Sigmoid colon (tissue), 4 donors: ENCODE measurements at regions not wholly inside any gene's neighbourhood (a gene's known extent, or its start where the extent isn't known, plus 50 kb on each side); places are given as distances from the start of the nearest gene placed in this dataset.

Experiments
- EP300 ChIP-seq, 4 donors: sonication (generic); formaldehyde crosslinking; IDR thresholded peaks; one replicate each; pipeline ENCODE4 v1.6.1; 2017; ENCODE audit warnings: antibody characterized with exemption in 4 of 4
- POLR2A ChIP-seq, 2 donors: fragments of 450-650 bp; IDR thresholded peaks; one replicate each; pipeline ENCODE4 v1.6.1; 2016; ENCODE audit warnings: antibody characterized with exemption in 2 of 2, mild to moderate bottlenecking in 2 of 2, moderate library complexity in 2 of 2
- TF ChIP-seq, protein P1 (sequence below), 4 experiments: fragments of 450-650 bp in 3 of 4; fragments of 200-600 bp in 1 of 4; IDR thresholded peaks; one replicate each; pipeline ENCODE4 v1.5.1; 2016 to 2019; ENCODE audit warnings: antibody characterized with exemption in 4 of 4, mild to moderate bottlenecking in 3 of 4, moderate library complexity in 2 of 4

DNA sequence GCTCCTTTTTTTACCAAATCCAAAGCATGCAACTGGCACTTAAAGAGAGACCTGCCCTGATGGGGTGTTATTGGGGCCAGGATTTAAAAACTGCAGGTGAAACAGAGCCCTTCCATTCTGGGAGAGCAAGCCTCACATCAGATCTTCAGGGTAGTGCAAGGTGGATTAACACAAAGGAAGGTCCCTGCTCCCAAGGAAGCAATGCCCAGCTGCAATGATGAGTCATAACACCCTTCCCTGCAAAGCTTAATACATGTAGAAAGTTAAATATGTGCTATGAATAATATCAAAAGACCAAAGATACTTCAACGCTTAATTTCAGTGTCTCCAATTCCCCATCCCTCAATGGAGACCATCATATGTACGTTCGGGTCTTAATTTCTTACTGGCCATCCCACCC lies 508.0 kb downstream of the OMA1 start:
- TF ChIP-seq, protein P1, sequence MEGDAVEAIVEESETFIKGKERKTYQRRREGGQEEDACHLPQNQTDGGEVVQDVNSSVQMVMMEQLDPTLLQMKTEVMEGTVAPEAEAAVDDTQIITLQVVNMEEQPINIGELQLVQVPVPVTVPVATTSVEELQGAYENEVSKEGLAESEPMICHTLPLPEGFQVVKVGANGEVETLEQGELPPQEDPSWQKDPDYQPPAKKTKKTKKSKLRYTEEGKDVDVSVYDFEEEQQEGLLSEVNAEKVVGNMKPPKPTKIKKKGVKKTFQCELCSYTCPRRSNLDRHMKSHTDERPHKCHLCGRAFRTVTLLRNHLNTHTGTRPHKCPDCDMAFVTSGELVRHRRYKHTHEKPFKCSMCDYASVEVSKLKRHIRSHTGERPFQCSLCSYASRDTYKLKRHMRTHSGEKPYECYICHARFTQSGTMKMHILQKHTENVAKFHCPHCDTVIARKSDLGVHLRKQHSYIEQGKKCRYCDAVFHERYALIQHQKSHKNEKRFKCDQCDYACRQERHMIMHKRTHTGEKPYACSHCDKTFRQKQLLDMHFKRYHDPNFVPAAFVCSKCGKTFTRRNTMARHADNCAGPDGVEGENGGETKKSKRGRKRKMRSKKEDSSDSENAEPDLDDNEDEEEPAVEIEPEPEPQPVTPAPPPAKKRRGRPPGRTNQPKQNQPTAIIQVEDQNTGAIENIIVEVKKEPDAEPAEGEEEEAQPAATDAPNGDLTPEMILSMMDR (IDR thresholded peaks at IDR 0.05), result no peak
- TF ChIP-seq EP300 (IDR thresholded peaks at IDR 0.05) (no peak), POLR2A (IDR thresholded peaks at IDR 0.05) (no peak)
